GM23338 (cell line): ENCODE measurements at regions not wholly inside any gene's neighbourhood (a gene's known extent, or its start where the extent isn't known, plus 50 kb on each side); places are given as distances from the start of the nearest gene placed in this dataset.

Experiments used
- ATAC-seq: fragments of 200-7000 bp; cut with Tn5 transposase; 3 replicates; pipeline ENCODE4 v1.9.1; 2020
- DNase-seq: peaks from one replicate; pipeline ENCODE4 v3.0.0-alpha.2; 2015; ENCODE audit warnings: low spot score
- H2AFZ ChIP-seq: fragments of 200-600 bp; sonication (generic); 2 replicates; pipeline ENCODE4 v1.8.0; 2016; ENCODE audit warnings: antibody characterized with exemption, mild to moderate bottlenecking, moderate library complexity
- H3F3A ChIP-seq: fragments of 200-600 bp; sonication (generic); replicated peaks from 2 replicates; pipeline ENCODE4 v1.8.0; 2017; ENCODE audit warnings: antibody characterized with exemption, mixed run types, low read depth
- H3K27ac ChIP-seq: fragments of 200-600 bp; sonication (generic); 2 replicates; pipeline ENCODE4 v1.6.1; 2016; ENCODE audit warnings: low read depth
- H3K27me3 ChIP-seq: fragments of 200-600 bp; sonication (generic); 2 replicates; pipeline ENCODE4 v1.8.0; 2016; ENCODE audit warnings: mild to moderate bottlenecking, mixed run types, moderate library complexity; ENCODE audit not compliant: insufficient read depth
- H3K36me3 ChIP-seq: fragments of 200-600 bp; sonication (generic); 2 replicates; pipeline ENCODE4 v1.8.0; 2016; ENCODE audit warnings: mild to moderate bottlenecking; ENCODE audit not compliant: insufficient read depth
- H3K4me1 ChIP-seq: fragments of 200-600 bp; sonication (generic); 2 replicates; pipeline ENCODE4 v1.8.0; 2016; ENCODE audit warnings: mild to moderate bottlenecking, moderate library complexity; ENCODE audit not compliant: insufficient read depth
- H3K4me2 ChIP-seq: fragments of 200-600 bp; sonication (generic); 2 replicates; pipeline ENCODE4 v1.7.1; 2017; ENCODE audit warnings: mixed run types
- H3K4me3 ChIP-seq: fragments of 200-600 bp; sonication (generic); 2 replicates; pipeline ENCODE4 v1.6.1; 2016; ENCODE audit warnings: mixed run types
- H3K79me2 ChIP-seq: fragments of 200-600 bp; sonication (generic); replicated peaks from 2 replicates; pipeline ENCODE4 v1.8.0; 2017; ENCODE audit warnings: mild to moderate bottlenecking; ENCODE audit not compliant: insufficient read depth
- H3K9me2 ChIP-seq: fragments of 200-600 bp; sonication (generic); 2 replicates; pipeline ENCODE4 v1.8.0; 2017; ENCODE audit not compliant: insufficient read depth
- H4K20me1 ChIP-seq: fragments of 200-600 bp; sonication (generic); replicated peaks from 2 replicates; pipeline ENCODE4 v1.8.0; 2017; ENCODE audit warnings: mild to moderate bottlenecking; ENCODE audit not compliant: insufficient read depth
- H3K27ac Mint-ChIP-seq: 2 replicates; pipeline ENCODE4 v1.8.0; 2020; ENCODE audit warnings: inconsistent platforms, mild to moderate bottlenecking, moderate library complexity, mixed read lengths
- H3K27me3 Mint-ChIP-seq: 3 replicates; pipeline ENCODE4 v1.8.0; 2022; ENCODE audit warnings: low read depth, mild to moderate bottlenecking, moderate library complexity, mixed read lengths, inconsistent platforms; ENCODE audit not compliant: insufficient read depth, poor library complexity
- H3K36me3 Mint-ChIP-seq: 3 replicates; pipeline ENCODE4 v1.8.0; 2021; ENCODE audit warnings: low read depth, mild to moderate bottlenecking, inconsistent platforms, moderate library complexity, mixed read lengths
- H3K4me1 Mint-ChIP-seq: 3 replicates; pipeline ENCODE4 v1.8.0; 2020; ENCODE audit warnings: mild to moderate bottlenecking, inconsistent platforms, mixed read lengths
- H3K4me3 Mint-ChIP-seq: 3 replicates; pipeline ENCODE4 v1.8.0; 2021; ENCODE audit warnings: moderate library complexity, mild to moderate bottlenecking, inconsistent platforms, mixed read lengths
- H3K9me3 Mint-ChIP-seq: 3 replicates; pipeline ENCODE4 v1.8.0; 2020; ENCODE audit warnings: moderate library complexity, mild to moderate bottlenecking, inconsistent platforms, mixed read lengths
- CREB1 ChIP-seq: fragments of 250-450 bp; sonication (Bioruptor Pico); IDR thresholded peaks from 2 replicates; pipeline ENCODE4 v1.5.0; 2020; ENCODE audit warnings: low read depth, mild to moderate bottlenecking, moderate library complexity
- CTCF ChIP-seq, 2 experiments: fragments of 200-600 bp in 1 of 2; sonication (generic) in 1 of 2; conservative IDR thresholded peaks; 2 replicates each; pipeline versions ENCODE4 v1.5.1 to v1.6.1; 2016 to 2017; ENCODE audit warnings: antibody characterized with exemption in 2 of 2, low read depth in 2 of 2, mild to moderate bottlenecking in 2 of 2, moderate library complexity in 1 of 2
- ETS1 ChIP-seq: IDR thresholded peaks from 2 replicates; pipeline ENCODE4 v1.6.1; 2016; ENCODE audit warnings: antibody characterized with exemption
- EZH2 ChIP-seq: fragments of 200-600 bp; sonication (generic); IDR thresholded peaks from one replicate; pipeline ENCODE4 v1.8.0; 2017; ENCODE audit warnings: antibody characterized with exemption, mild to moderate bottlenecking, low read depth; ENCODE audit not compliant: unreplicated experiment
- EZH2phosphoT487 ChIP-seq: fragments of 200-600 bp; sonication (generic); IDR thresholded peaks from one replicate; pipeline ENCODE4 v1.8.1; 2018; ENCODE audit warnings: antibody characterized with exemption; ENCODE audit not compliant: unreplicated experiment
- JUNB ChIP-seq: IDR thresholded peaks from one replicate; pipeline ENCODE4 v1.6.1; 2016; ENCODE audit warnings: antibody characterized with exemption; ENCODE audit not compliant: unreplicated experiment
- NANOG ChIP-seq: IDR thresholded peaks from 2 replicates; pipeline ENCODE4 v1.6.1; 2016; ENCODE audit warnings: antibody characterized with exemption, borderline replicate concordance
- POLR2AphosphoS5 ChIP-seq: IDR thresholded peaks from 2 replicates; pipeline ENCODE4 v1.6.1; 2016; ENCODE audit warnings: antibody characterized with exemption, low read depth
- REST ChIP-seq: IDR thresholded peaks from one replicate; pipeline ENCODE4 v1.6.1; 2018; ENCODE audit warnings: antibody characterized with exemption; ENCODE audit not compliant: unreplicated experiment
- STAT1 ChIP-seq: IDR thresholded peaks from one replicate; pipeline ENCODE4 v1.6.1; 2016; ENCODE audit warnings: antibody characterized with exemption; ENCODE audit not compliant: unreplicated experiment
- ZNF114 ChIP-seq: fragments of 250-450 bp; sonication (Bioruptor Pico); IDR thresholded peaks from 2 replicates; pipeline ENCODE4 v1.5.0; 2020; ENCODE audit warnings: mild to moderate bottlenecking, moderate library complexity
- ZNF331 ChIP-seq: fragments of 250-450 bp; sonication (Bioruptor Pico); IDR thresholded peaks from 2 replicates; pipeline ENCODE4 v1.5.0; 2020; ENCODE audit warnings: low read depth, mild to moderate bottlenecking, moderate library complexity
- ZNF462 ChIP-seq: fragments of 250-450 bp; sonication (Bioruptor Pico); IDR thresholded peaks from 2 replicates; pipeline ENCODE4 v1.5.0; 2020; ENCODE audit warnings: mild to moderate bottlenecking, moderate library complexity

- no peak for DNase-seq
- no peaks in the 10 kb centered on the region for H3K27me3 ChIP-seq
- H3K9me3 Mint-ChIP-seq = peaks cover 17% of the 10 kb centered on the region
- peaks cover 3% of the 10 kb centered on the region for H3K27me3 Mint-ChIP-seq
- H3K4me2 ChIP-seq = no peak overlapping the region
- H3K4me1 Mint-ChIP-seq = peaks cover 7% of the 10 kb centered on the region
- TF ChIP-seq NANOG (no peak), POLR2AphosphoS5 (no peak), ZNF331 (CRISPR knock-in tag) (no peak), REST (no peak), ZNF462 (CRISPR knock-in tag) (no peak), STAT1 (no peak), ETS1 (no peak), EZH2phosphoT487 (no peak), JUNB (no peak), ZNF114 (no peak), CREB1 (CRISPR knock-in tag) (no peak), CTCF (conservative IDR thresholded peaks at IDR 0.05; ENCODE audit: low read depth in 2 of 2) (no peak), EZH2 (no peak)
- H3F3A ChIP-seq = no peaks in the 10 kb centered on the region
- H3K4me3 Mint-ChIP-seq = no peak overlapping the region
- no peaks in the 10 kb centered on the region for H3K9me2 ChIP-seq
- no peaks in the 10 kb centered on the region for H3K4me1 ChIP-seq
- H2AFZ ChIP-seq = no peak overlapping the region
- H4K20me1 ChIP-seq = no peaks in the 10 kb centered on the region
- H3K4me3 ChIP-seq = no peak overlapping the region
- no peak for ATAC-seq
- H3K36me3 ChIP-seq = no peaks in the 10 kb centered on the region
- H3K27ac ChIP-seq = no peak overlapping the region
- no peaks in the 10 kb centered on the region for H3K79me2 ChIP-seq
- peaks cover 6% of the 10 kb centered on the region for H3K36me3 Mint-ChIP-seq
- H3K27ac Mint-ChIP-seq = no peak overlapping the region
Measured at GRCh38 chr2:2747797-2748301, 416.8 kb upstream of the MYT1L start.
